Umbilical cord (tissue), 1 donor: ENCODE measurements at regions not wholly inside any gene's neighbourhood (a gene's known extent, or its start where the extent isn't known, plus 50 kb on each side); places are given as distances from the start of the nearest gene placed in this dataset.
A peak's percentile ranks its signal among the peaks of the same experiment; 100 is the strongest.

Experiments used
- DNase-seq: peaks from one replicate; pipeline ENCODE4 v3.0.0-alpha.2; 2015; ENCODE audit warnings: low spot score

DNA sequence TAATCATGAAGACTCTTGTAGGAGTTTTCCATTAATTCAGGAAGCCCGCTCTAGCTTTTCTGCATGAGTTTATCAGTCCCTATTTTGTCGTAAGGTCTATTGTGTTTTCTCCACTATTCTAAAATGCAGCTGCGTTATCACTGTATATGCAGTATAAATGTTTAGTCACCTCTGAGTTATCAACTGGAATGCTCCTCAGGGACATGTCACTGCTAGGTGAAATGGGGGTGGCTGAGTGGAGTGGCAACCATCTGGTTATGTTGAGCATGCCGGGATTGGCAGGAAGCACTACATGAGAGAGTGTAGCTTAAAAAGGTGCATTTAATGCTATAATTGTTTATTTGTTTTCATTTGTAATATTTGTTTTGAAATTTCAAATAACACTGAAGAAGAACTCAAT is 285.2 kb upstream of the ELAC2 start:
- DNase-seq = no peak

DNA sequence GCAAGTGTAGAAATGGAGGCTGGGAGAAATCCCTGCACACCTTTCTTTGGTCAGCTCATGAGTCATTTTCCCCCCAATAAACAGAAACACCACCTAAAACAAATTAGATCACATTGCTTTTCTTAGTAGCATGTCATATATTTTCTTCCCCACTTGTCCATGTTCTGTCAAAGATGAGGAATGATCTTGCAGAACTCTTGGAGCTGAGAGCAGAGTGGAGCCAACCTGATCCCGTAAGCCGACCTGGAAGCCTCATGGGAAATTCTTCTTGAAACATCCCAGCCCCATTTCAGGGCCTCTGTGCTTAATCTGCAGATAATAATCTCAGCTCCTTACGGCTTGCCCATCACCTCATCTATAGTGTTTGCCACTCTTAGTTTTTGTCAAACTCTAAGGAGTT is 284.6 kb upstream of the ELAC2 start:
- no peak for DNase-seq

DNA sequence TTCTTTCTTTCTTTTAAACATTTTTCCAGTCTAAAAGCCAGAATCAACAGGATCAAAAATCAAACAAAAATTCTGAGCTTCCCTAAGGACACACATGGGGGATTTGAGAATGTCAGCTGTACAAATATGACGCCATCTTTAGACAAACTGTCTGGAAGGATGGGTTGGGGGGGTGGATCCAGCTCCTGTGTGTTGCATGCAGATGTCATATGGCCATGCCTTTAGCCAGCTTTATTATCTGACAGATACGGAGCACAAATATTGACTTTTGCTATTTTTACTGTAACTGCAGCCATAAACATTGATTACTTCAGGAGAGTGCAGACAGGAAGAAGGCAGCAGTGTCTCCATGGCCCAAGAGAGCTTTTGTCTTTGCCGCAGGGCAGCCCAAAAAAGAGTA is 279.4 kb upstream of the ELAC2 start:
- no peak for DNase-seq

DNA sequence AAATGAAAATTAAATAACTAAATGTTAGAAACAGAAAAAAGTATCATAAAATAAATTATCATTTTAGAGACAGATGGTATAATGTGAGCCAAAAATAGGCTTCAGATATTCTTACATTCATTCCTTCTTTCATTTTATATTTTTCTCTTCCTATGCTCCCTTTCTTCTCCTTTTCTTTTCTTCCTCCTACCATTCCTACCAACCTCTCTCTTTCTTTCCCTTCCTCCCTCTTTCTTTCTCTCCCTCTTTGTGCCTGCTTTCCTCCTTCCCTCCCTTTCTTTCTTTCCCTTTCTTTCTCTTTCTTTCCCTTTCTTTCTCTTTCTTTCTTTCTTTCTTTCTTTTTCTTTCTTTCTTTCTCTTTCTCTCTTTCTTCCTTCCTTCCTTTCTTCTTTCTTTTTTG is 275.6 kb upstream of the ELAC2 start:
- no peak for DNase-seq

DNA sequence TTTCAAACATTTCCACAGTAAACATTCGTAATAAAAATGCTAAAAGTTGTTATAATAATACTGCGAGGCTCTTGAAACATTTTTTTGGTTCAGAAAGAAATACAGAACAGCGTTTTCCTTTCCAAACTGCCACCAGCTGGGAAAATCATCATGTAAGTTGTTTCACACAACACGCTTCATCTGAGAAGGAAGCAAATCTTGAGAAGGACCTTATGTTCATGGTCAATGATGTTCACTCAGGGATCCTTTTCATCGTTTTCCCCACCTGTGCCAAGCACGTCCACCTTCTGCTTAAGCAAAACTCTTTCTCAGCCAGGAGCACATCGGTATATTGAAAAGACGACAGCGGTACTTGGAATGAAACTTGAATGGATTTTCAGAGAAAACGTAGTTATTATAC is 274.5 kb upstream of the ELAC2 start:
- no peak for DNase-seq

DNA sequence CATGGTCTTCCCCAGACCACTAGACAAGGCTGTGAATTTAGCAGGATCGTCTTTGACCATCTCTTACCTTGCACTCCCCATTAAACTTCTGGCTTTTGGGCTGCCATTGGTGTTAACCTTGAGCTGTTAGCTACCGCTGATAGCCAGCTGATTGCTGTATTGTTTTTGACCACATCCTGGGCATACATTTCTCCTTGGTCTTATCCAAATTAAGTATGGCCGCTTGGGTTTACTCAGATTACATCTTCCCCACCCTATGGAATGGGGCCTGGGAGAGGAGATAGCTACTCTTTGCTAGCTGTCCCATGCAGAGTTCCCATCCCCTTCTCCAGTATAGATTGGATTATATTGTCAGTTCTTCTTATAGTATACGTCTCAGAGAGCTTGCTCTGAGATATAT is 270.4 kb upstream of the ELAC2 start:
- DNase-seq = no peak

DNA sequence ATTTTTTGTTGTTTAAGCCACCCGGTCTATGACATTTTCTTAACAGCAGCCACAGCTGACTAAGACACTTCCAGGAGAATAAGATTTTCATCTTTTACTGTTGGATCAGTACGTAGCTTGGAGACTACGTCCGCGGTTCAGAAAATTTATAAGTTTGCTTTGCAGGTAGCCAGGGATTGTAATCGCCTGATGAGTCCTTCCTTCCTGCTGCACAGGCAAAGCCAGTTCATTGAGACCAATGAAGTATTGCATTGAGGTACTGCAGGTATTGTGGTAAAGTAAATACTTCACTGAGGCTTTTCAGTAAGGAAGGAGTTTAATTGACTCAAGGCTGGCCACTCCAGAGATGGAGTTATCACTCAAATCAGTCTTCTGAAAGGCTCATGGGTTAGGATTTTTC is 269.4 kb upstream of the ELAC2 start:
- no peak for DNase-seq

DNA sequence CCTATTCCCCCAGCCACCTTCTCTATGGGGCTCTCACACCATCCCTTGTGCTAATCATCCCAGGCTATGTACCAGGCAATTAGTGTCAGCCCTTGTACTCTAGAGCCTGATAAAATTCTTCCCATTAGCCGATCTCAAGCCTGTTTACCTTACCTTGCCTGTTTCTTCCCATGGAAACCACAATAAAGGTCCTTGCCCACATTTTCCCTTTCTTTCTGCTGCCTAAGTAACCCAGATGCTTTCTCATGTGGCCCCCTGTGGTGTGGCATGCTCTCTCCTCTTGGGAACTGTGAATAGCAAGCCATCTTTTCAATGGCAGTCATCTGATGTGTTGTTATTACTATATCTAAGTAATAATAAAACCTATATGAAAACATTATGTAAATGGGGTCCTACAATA is 265.8 kb upstream of the ELAC2 start:
- no peak for DNase-seq

DNA sequence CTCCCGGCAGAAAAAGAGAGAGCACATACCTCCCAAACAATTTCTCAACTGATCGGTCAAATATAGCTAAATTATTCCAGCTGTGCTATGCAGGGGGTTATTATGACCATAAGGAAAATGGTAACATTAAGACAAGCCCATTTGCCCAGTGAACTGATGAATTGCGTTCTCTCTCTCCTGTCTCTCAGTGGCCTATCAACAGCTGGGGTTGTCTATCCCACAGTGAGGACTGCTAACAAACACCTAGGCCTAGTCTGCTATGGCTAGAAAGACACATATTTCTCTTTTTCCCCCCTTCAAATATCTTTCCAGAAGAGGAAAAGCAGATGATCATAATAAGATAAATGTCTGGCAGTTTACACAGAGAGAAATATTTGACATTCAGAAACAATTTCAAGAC is 263.8 kb upstream of the ELAC2 start:
- peak; percentile 1 for DNase-seq

DNA sequence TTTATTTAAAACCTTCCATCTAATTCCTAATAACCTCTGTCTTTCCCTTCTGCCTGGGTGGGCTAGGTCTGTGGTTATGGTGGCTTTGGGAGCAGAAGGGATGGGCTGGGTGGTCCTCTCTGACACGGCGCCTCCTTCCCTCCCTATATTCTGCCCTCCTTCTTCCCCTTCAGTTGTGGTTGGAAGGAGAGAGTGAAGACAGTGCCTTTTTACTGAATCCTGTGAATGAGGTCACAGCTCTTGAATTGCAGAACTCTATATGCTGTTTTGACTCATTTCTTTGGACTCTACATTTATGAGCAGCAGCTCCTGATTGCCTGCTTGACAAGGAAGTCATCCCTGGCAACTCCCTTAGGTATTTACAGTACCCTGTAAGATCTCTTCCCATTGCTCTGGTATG is 256.0 kb upstream of the ELAC2 start:
- DNase-seq = peak; percentile 8

DNA sequence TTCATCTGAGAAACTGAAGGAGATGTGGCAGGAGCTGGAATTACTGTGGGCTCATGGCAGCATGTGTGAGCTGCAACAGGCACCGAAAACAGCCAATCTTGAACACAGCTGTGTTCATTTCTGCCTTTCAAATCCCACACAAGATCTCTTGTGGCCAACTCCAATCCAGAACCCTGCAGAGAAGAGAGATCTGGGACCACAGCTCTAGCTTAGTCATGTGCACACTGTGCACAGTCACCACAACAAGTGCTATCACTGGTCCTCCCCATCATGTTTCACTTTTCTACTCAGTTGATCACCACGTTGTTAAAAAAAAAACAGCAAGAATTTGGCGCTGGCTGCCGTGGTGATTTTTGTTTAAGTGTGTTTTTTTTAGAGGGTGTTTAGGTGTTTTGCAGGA is 254.5 kb upstream of the ELAC2 start:
- no peak for DNase-seq

DNA sequence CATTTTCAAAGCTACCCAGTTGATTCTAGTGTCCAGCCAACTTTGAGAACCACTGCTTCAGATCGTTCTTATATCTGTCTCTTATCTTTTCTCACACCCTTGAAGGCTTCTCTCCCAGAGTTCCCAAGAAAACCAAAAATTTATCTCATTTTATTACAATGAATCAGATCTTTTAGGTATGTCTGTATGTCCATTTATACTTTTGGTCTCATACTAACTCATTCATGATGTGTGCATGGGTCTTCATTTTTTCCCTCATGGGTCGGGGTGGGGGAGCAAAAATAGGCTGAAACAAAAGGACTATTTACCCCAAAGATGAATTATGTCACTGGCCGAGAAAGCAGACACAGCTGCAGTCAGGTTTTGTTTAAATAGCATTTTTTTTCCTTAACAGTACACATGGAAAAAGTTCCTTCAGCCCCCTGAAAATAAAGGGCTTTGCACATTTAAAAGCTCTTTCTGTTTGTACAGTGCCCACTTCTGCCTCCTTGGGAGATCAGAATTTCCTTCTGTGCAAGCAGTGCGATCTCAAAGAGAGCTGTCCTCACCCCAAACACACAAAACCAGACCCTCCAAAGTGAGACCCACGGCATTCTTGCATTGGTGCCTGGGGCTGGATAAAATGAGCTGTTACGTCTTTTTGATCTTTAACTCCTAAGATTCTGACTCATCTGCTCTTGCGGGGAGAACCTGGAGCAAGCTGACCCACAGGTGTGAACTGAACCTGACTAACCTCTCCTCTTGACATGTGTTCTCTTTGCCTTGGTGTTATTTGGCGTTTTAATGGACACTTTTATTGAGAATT is 251.2 kb upstream of the ELAC2 start:
- no peak for DNase-seq

DNA sequence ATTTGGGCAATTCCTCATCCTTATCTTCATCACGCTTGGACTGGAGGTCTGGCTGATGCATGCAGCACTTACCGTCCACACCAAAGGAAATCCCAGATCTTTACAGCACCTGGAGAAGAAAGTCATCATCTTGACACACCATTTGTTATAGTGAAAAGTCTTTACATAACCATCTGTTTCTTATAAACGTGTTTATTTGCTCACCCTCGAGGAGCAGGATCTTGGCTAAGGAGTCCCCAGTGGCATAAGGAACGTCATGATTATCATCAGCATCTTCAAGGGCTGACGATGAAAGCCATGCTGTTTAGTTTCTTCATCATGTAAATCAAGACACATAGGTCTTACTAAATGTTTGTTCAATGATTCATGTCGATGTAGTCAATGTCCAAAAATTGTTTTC is 248.8 kb upstream of the ELAC2 start:
- no peak for DNase-seq

DNA sequence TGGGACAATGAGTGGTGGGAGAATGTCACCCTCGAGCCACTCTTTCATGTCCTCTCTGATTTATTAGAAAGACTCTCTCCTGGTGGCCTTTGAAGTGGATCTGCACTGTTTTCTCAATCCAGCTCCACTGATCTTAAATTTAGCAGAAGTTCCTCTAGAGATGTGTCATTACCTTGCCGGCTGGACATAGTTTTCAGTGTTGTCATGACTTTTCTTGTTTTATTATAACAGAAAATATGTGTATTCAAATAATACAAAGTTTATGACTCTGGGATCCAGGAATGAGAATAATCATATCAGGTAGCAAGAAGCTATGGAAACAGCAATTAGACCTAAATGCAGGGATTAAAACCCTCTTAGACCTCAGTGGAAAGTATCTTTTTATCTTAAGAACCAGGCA is 247.5 kb upstream of the ELAC2 start:
- DNase-seq = no peak

DNA sequence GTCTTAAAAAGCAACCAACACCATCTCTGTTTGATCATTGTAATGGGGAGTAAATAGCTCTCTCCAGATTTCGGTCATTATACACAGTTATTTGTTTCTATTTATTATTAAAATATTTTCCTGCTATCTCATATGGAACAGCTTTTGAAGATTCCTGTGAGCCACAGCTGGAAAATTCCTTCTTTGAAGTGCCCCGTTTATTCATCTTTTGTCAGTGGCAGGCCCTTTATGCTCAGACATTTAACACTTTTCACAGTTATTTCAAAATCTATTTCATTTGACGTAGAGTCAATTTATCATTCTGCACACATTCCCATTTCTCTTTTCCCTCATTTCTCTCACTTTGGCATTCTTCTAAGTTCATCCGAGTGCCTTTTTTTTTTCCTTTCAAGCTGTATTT is 245.9 kb upstream of the ELAC2 start:
- DNase-seq = no peak

DNA sequence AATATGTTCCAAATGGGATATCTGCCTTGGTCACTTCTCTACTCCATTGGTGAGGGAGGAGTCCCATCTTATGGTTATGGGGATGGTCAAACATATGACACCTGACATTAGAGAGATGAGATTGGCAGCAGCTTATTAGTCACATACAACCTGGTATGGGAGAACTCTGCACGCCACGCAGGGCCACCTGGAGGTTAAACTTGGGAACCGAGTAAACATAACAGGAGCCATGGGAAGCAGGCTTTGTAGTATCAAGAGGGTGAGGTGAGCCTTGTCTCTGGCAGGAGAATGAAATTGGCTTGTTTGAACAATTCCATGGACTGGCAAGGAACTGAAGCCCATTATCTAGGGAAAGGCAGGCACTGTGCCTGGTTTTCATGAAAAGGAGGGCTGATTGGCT is 238.7 kb upstream of the ELAC2 start:
- no peak for DNase-seq

DNA sequence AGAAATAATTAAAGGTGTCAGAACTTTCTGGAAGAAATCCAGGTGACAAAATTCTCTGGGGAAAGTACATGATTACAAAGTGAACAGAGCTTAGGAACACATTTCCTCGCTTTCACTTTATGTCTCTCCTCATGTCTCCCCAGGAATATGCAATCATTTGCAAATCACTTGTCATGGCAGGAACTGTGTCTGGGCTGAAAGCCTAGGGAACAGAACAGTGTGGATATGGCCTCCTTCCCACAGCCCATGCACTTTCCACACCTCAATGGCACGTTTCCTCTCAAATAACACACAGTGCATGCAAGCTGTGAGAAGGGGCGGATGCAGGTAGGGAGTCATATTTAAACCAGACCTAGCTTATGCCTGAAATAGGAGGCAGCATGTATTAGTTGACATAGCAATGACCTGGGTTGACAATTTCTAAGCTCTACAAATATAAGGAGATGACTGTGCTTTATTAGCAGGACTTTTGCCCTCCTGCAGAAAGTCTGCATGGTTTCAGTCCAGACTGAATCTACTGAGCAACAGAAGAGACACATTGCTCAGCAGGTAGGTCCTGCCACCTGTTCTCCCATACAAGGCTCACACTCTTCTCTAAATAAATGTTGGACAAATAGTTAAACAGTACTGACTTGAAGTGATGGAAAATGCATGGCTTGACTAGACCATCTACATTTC is 236.0 kb upstream of the ELAC2 start:
- DNase-seq = no peak

DNA sequence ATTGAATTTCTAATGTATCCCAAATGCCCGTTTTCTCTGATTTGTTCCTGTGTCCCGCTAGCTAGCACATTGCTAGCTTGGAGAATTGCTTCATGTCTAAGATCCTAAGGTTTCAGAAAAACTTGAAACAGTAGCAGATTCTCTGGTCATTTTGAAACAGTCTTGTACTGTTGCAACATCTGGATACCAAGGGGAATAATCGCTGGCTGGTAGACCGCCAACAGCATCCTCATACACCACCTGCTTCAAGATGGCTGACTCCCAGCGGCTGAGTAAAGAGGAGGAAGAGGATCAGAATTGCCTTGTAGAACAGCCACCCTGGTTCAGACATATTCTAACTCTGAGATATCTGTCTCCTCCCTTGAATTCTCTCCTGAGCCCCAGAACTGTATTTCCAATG is 226.7 kb upstream of the ELAC2 start:
- DNase-seq = no peak

DNA sequence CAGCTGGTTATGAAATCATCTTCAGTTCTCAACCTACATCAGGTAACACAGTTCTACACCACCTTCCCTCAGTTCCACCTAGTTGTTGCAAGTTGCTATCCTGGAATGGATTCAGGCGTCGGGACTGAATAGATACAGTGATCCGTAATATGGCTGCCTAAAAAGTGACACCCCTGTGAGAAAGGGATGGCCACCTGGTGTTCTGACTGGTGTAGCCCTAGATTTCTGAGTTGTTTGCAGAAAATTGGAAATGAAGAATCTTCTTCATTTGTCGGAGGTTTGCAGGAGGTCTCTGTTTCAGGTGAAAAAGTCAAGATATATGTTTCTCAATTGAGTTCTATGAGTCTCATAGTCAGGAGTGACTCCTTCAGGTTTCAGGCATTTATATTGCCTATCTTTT is 225.8 kb upstream of the ELAC2 start:
- no peak for DNase-seq

DNA sequence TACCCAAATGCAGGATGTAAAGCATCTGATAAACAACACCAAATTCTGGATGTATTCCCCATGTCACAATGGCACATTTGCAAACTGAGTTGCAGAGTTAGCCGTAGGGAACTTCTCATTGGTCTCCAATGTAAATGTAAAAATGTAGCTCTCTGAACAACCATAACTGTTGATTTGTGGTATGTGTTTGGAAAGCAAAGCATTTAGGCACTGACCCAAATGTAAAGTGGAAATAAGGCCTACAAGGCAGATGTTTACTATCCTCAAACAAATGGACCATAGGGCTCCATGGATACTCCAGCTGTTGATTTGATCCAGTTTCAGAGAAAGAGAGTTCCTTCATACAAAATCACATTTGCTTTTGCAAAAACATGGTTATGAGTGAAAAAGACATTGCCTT is 223.0 kb upstream of the ELAC2 start:
- no peak for DNase-seq

DNA sequence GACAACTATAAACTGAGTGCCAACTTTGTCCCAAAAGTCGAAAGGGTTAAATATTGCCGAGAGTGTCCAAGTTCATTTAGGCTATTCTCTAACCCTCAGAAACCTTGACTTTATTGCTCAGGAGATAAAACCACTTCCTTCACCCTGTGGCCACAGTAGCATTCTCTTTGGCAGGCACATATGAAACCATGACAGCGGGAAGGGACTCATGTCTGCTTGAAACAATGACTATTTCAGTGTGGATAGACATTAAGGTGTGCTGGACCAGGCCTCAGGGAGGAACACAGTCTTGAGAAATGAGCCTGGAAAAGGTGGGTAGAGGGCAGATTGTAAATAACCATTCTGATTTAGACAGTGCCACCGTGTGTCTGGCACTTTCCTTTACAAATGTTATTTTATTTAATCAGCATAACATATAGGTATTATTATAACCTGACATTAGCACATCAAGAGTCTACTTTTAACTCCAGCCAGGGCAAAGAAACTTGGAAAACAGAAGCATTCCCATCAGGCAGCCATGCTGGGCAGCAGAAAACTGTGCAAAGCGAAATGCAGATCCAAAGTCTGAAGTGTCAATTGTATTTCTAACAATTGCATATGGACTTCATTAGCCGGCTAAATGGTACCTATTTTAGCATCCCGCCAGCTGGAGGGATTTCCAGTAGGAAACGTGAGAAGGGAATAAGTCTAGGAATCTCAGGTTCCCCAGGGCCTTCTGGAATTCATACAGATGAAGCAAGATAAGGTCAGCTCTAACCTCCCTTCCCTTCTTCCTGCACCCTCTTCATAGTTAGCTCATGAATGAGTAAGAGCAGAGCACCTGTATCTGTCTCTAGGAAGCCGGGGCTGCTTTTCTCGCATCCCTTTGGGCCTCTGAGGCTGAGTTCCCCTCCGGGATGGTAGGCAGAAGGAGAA is 212.8 kb upstream of the ELAC2 start:
- no peak for DNase-seq

DNA sequence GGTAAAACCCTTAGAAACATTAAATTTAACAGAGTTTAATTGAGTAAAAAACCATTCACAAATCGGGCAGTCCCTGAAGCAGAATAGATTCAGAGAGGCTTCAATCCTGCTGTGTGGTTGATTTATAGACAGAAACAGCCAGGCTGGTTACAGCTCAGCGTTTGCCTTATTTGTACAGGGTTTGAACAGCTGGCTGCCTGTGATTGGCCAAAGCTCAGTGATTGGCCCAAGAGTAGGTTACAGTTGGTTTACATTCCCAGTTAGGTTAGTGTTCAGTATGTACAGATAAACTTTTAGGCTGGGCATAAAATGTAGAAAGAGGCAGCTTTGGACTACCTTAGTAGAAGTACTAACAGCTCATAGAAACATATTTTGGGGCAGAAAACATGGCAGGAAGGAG is 210.4 kb upstream of the ELAC2 start:
- no peak for DNase-seq

DNA sequence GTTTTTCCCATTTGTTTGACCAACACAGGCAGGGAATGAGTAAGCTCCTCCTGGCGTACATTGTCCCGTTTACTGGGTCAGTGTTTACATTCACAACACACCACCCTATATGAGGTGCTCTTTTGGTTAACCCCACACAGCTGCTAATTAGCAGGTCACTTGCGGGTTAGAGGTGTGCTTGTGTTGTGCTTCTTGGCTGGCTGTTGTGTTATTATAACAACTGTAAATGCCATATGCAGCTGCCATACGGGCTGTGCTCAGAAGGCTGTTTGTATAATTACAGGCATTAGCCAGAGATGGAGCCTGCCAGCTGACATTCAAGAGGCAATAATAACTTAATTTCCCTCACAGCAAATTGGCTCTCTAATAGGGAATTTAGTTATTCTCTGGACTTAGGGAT is 205.1 kb upstream of the ELAC2 start:
- DNase-seq = no peak
